ENCODE measurements at regions not wholly inside any gene's neighbourhood (a gene's known extent, or its start where the extent isn't known, plus 50 kb on each side); places are given as distances from the start of the nearest gene placed in this dataset.

GRCh38 chr18:67104700-67105284, 411.7 kb downstream of the DSEL start:
- H4K20me1 ChIP-seq (replicated peaks in 1 of 2; ENCODE audit: control insufficient read depth in 1 of 2, insufficient read depth in 2 of 2, low read length in 2 of 2), result peaks cover 0 to 2% of the 10 kb centered on the region in 2 experiments
- CTCF ChIA-PET (ENCODE audit: partially characterized antibody), result interaction anchor here (0.6 to 4.0 kb wide), 22 partner anchors 13 to 573 kb away, joined by 3 to 33 read pairs (median 4); no protein-coding TSS in a partner anchor
- WGBS, 2 experiments (ENCODE audit: extremely low coverage in 1 of 2, insufficient coverage in 1 of 2, insufficient read length in 1 of 2, insufficient replicate concordance in 2 of 2, low coverage in 1 of 2, low lambda C conversion rate in 2 of 2, missing lambda C conversion rate in 1 of 2), result 51% methylated on average over 7 of the region's 7 CpGs; no CpG with 5 or more reads in 1 of the 2 experiments
- H4K5ac ChIP-seq (ENCODE audit: insufficient read length, low read depth, low read length), result no peak overlapping the region
- no peak overlapping the region for H3K56ac ChIP-seq (replicated peaks; ENCODE audit: insufficient read length, low read depth, low read length)
- no peaks in the 10 kb centered on the region for H3K79me1 ChIP-seq (ENCODE audit: low read depth, low read length)
- H3K27me3 ChIP-seq (replicated peaks in 1 of 4; ENCODE audit: control insufficient read depth in 3 of 4, extremely low read depth in 1 of 4, insufficient read depth in 3 of 4, low read length in 3 of 4), result no peaks in the 10 kb centered on the region
- no peak overlapping the region for H3K4me3 ChIP-seq (ENCODE audit: extremely low read depth in 1 of 4, insufficient read depth in 2 of 4, low read depth in 3 of 4, low read length in 4 of 4)
- H3K23ac ChIP-seq (ENCODE audit: insufficient read length), result no peak overlapping the region
- H2AFZ ChIP-seq (ENCODE audit: low read length), result no peak overlapping the region
- no peak overlapping the region for H3K4me2 ChIP-seq (ENCODE audit: insufficient read depth in 1 of 2, low read depth in 2 of 2, low read length in 2 of 2)
- H3K4ac ChIP-seq (replicated peaks; ENCODE audit: insufficient read length, low read depth, low read length), result no peak overlapping the region
- no peak overlapping the region for H3K27ac ChIP-seq (ENCODE audit: low read depth, low read length)
- no peak overlapping the region for H2BK20ac ChIP-seq (ENCODE audit: low read length)
- POLR2A ChIA-PET (ENCODE audit: partially characterized antibody), result interaction anchor here (1.1 kb wide), 1 partner anchor 95 kb away, joined by 3 read pairs; no protein-coding TSS in a partner anchor
- no peak overlapping the region for H2BK5ac ChIP-seq (ENCODE audit: low read depth, low read length)
- H3K14ac ChIP-seq (ENCODE audit: insufficient read length), result no peak overlapping the region
- no peaks in the 10 kb centered on the region for H3K23me2 ChIP-seq (ENCODE audit: low read depth, low read length)
- DNase-seq (ENCODE audit: low read depth in 1 of 2, low spot score in 2 of 2) (peak; percentile 25 to 69), FAIRE-seq (peak; percentile 88)
- H3K4me1 ChIP-seq (replicated peaks in 1 of 4; ENCODE audit: control insufficient read depth in 3 of 4, insufficient read depth in 4 of 4, low read length in 3 of 4), result no peaks in the 10 kb centered on the region
- no peak overlapping the region for H4K91ac ChIP-seq (replicated peaks; ENCODE audit: insufficient read length, low read length)
- H3K36me3 ChIP-seq (ENCODE audit: control insufficient read depth in 2 of 4, insufficient read depth in 4 of 4, low read length in 3 of 4), result no peaks in the 10 kb centered on the region
- H2BK120ac ChIP-seq (replicated peaks; ENCODE audit: low read depth, low read length), result no peak overlapping the region
- no peak overlapping the region for H4K8ac ChIP-seq (ENCODE audit: extremely low read depth, insufficient read depth, low read length)
- H3K9me3 ChIP-seq (ENCODE audit: insufficient read depth in 2 of 2, low read depth in 1 of 2, low read length in 1 of 2), result no peaks in the 10 kb centered on the region
- H3K79me2 ChIP-seq (ENCODE audit: control insufficient read depth in 1 of 2, insufficient read depth in 2 of 2, low read length in 2 of 2), result no peaks in the 10 kb centered on the region
- H3K18ac ChIP-seq (ENCODE audit: extremely low read depth, low read length), result no peak overlapping the region
- no peak overlapping the region for H2BK15ac ChIP-seq (ENCODE audit: low read length)
- no peak overlapping the region for H3K9ac ChIP-seq (replicated peaks in 1 of 4; ENCODE audit: extremely low read depth in 1 of 4, low read depth in 3 of 4, low read length in 3 of 4)
- no peak overlapping the region for H2BK12ac ChIP-seq (ENCODE audit: low read depth, low read length)
- TF ChIP-seq FOSL1 (IDR thresholded peaks at IDR 0.05; ENCODE audit: insufficient read depth, low read depth, low read length) (no peak), CTCF (IDR thresholded peaks at IDR 0.05; ENCODE audit: control extremely low read depth in 1 of 3, insufficient read depth in 1 of 3, low read depth in 1 of 3, low read length in 3 of 3) (peak; percentile 40 to 83 (median 72)), SAP30 (IDR thresholded peaks at IDR 0.05; ENCODE audit: insufficient read depth, insufficient replicate concordance, low read length) (no peak), JUN (IDR thresholded peaks at IDR 0.05; ENCODE audit: low read depth, low read length) (0 out of 2 replicates have a peak, but pooled peaks have one; percentile 5), SIN3A (conservative IDR thresholded peaks at IDR 0.05 in 1 of 2, IDR thresholded peaks at IDR 0.05 in 1 of 2; ENCODE audit: low read depth in 1 of 2, low read length in 2 of 2) (peak in 1 of 2 experiments; percentile 72; a peak in 1 of 4 replicates), PHF8 (conservative IDR thresholded peaks at IDR 0.05; ENCODE audit: low read depth, low read length) (no peak), CEBPB (IDR thresholded peaks at IDR 0.05; ENCODE audit: low read depth, low read length) (peak; percentile 31; the same call in 1 of the 2 replicates), RAD21 (IDR thresholded peaks at IDR 0.05 in 1 of 2, conservative IDR thresholded peaks at IDR 0.05 in 1 of 2; ENCODE audit: low read depth in 2 of 2, low read length in 2 of 2) (peak; percentile 80 to 84), JUND (IDR thresholded peaks at IDR 0.05; ENCODE audit: low read length) (peak; percentile 52; the same call in 1 of the 2 replicates)
- H2AK5ac ChIP-seq (ENCODE audit: low read depth, low read length), result no peak overlapping the region

Measured in H1 (cell line).